GM18511 (cell line): ENCODE measurements at regions not wholly inside any gene's neighbourhood (a gene's known extent, or its start where the extent isn't known, plus 50 kb on each side); places are given as distances from the start of the nearest gene placed in this dataset.

Experiments
- ATAC-seq: cut with Tn5 transposase; IDR thresholded peaks from one replicate; pipeline ENCODE4 v1.9.1; 2021; ENCODE audit warnings: mild to moderate bottlenecking, moderate library complexity; ENCODE audit not compliant: unreplicated experiment

GRCh38 chr10:31754803-31755624, 173.6 kb downstream of the ARHGAP12 start:
- no peak for ATAC-seq

- ATAC-seq: no peak
Measured at GRCh38 chr10:31753681-31754080, 174.9 kb downstream of the ARHGAP12 start.

- ATAC-seq: no peak
Measured at GRCh38 chr10:31752170-31752569, 176.5 kb downstream of the ARHGAP12 start.

GRCh38 chr10:31751738-31752080, 176.9 kb downstream of the ARHGAP12 start:
- no peak for ATAC-seq

GRCh38 chr10:31751051-31751737, 177.4 kb downstream of the ARHGAP12 start:
- no peak for ATAC-seq

GRCh38 chr10:31749981-31750840, 178.4 kb downstream of the ARHGAP12 start:
- no peak for ATAC-seq

GRCh38 chr10:31749301-31749700, 179.3 kb downstream of the ARHGAP12 start:
- ATAC-seq: no peak

- ATAC-seq: no peak
Measured at GRCh38 chr10:31745612-31746376, 182.8 kb downstream of the ARHGAP12 start.

GRCh38 chr10:31744025-31744424, 184.6 kb downstream of the ARHGAP12 start:
- no peak for ATAC-seq

- no peak for ATAC-seq
Measured at GRCh38 chr10:31742255-31742654, 186.4 kb downstream of the ARHGAP12 start.

- no peak for ATAC-seq
Measured at GRCh38 chr10:31741473-31741872, 187.2 kb downstream of the ARHGAP12 start.

GRCh38 chr10:31739711-31740110, 188.9 kb downstream of the ARHGAP12 start:
- no peak for ATAC-seq

GRCh38 chr10:31739146-31739545, 189.5 kb downstream of the ARHGAP12 start:
- ATAC-seq: no peak

GRCh38 chr10:31731711-31732110, 196.9 kb downstream of the ARHGAP12 start:
- no peak for ATAC-seq

- no peak for ATAC-seq
Measured at GRCh38 chr10:31730776-31731175, 197.9 kb downstream of the ARHGAP12 start.

- no peak for ATAC-seq
Measured at GRCh38 chr10:31728698-31729224, 199.9 kb downstream of the ARHGAP12 start.

GRCh38 chr10:31725436-31725835, 203.2 kb downstream of the ARHGAP12 start:
- ATAC-seq: no peak

GRCh38 chr10:31724296-31724695, 204.3 kb downstream of the ARHGAP12 start:
- no peak for ATAC-seq

GRCh38 chr10:31723106-31723750, 205.4 kb downstream of the ARHGAP12 start:
- ATAC-seq: no peak

- ATAC-seq: no peak
Measured at GRCh38 chr10:31721096-31721495, 207.5 kb downstream of the ARHGAP12 start.
